NCI-H1417 (cell line): ENCODE measurements at regions not wholly inside any gene's neighbourhood (a gene's known extent, or its start where the extent isn't known, plus 50 kb on each side); places are given as distances from the start of the nearest gene placed in this dataset.
"Not testable (repeated sequence)": the region's sequence is repeated elsewhere in the genome, so short reads cannot be mapped to it uniquely, and the experiment has no call there.

Experiments used
- DNase-seq, 3 experiments: peaks; one replicate each; lab custom pipeline; 2025; lab: John Stamatoyannopoulos, UW

DNA sequence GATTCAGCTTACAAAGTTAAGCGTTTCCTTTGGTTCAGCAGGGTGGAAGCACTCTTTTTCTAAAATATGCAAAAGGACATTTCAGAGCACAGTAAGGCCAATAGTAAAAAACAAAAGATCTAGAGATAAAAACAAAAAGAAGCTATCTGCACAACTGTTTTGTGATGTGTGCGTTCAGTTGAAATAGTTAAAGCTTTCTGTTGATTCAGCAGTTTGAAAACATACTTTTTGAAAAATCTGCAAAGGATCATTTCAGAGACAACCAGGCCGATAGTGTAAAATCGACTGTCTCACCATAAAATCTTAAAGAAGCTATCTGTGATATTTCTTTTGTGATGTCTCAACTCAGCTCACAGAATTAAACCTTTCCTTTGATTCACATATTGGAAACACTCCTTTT is 300.0 kb upstream of the ALG10B start:
- DNase-seq = no peak

GRCh38 chr12:38025916-38026315 is 290.7 kb upstream of the ALG10B start:
- no peak for DNase-seq

DNA sequence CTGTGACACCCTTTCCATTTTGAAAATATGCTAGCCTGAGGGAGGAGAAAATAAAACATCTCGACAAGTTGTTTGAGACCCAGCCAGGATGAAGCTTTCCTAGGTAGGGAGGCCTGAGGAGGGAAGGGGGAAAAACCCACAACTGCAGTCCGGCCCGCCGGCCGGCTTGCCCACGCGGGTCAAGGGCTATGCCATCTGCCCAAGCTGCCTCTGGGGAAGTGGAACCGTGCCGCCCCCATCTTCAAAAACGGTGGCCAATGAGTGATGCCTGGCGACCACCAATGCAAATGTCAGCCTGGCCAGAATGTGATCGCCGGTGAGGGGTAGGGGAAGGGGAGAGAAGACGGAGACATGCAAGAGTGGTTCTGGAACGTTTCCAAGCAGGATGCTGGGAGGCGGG is 263.5 kb upstream of the ALG10B start:
- DNase-seq = no peak

- peak in 2 of 3 experiments; percentile 8 to 60 for DNase-seq
Measured at GRCh38 chr12:38053655-38054464, 262.7 kb upstream of the ALG10B start.

DNA sequence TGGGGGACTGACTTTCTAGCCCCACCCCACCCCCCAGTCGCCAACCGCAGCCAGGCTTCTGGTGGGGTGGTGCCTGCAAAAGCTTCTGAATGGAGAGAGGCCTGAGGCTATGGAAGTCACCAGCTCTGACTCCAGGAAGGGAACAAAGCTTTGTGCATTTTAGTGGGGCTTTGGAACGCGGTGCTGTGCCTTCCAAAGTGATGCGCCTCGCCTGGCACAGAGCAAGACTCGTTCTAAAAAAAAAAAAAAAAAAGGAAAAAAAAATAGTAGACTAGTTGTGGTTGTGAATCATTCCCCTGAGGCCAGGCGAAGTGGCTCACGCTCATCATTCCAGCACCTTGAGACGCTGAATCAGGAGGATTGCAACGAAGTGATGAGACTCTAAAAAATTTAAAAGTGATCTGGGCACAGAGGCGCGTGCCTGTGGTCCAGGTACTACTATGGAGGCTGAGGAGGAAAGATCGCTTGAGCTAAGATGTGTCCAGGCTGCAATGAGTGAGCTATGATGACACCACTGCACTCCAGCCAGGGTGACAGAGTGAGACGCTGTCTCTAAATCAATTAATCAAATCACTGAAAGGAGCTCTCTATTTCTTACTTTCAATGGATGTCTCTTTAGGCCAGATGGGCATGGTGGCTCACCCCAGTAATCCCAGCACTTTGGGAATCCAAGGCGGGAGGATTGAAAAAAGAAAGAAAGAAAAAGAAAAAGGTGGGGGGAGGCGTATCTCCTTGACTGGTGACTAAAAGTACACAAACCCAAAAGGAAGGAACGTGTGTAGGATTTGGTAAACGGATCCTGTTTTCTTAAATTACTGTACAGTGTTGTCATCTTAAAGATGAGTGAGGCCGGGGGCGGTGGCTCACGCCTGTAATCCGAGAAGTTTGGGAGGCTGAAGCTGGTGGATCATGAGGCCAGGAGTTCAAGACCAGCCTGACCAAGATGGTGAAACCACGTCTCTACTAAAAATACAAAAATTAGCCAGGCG is 259.6 kb upstream of the ALG10B start:
- no peak for DNase-seq

GRCh38 chr12:38099686-38100085 is 216.9 kb upstream of the ALG10B start:
- DNase-seq = no peak

DNA sequence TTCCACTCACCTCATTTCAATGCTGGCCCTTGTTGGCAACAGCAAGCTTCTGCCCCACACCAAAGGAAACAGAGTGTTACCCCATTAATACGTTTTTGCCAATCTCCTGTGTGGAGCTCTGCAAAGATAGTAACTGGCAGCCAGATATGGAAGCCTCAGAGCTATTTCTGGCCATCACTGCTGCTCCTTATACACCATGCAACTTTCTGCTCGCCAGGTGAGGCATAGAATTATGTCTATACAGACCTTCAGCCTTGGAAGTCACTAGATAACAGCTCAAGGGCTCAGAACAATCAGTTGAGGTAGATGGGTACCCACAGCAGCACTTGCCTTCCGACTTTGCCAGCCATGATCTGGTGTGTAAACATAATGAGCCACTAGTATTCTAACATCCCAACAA is 214.8 kb upstream of the ALG10B start:
- no peak for DNase-seq

GRCh38 chr12:38102197-38102596 is 214.4 kb upstream of the ALG10B start:
- DNase-seq = no peak

DNA sequence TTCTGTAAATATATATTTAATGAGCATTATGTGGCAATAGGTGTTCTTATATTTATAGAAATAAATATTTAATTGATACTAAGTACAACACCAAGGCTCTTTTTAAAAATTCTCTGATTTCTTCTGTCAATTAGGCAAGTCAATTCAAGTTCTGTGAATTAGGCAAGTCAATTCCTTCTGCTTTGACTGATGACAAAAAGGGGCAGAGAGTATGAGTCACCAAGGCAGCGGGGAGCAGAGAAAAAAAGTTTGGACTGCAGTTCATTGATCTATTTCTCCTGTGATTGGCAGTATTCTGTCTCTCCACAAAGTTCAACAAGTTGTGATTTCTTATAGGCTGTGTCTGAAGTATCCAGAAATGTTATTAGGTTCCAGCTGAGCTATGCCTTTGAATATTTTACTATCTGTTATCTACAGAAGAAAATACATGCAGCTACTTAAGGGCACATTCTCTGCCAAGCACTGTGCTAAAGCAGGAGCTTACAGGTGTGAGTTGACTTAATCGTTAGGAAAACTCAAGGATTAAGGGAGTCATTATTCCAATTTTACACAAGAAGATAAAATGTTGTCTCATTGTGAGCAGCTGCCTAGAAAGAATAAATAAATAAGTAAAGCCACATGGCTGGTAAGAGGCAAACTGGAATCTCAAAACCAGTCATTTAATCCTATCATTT is 206.4 kb upstream of the ALG10B start:
- no peak for DNase-seq

GRCh38 chr12:38113991-38114390 is 202.6 kb upstream of the ALG10B start:
- DNase-seq = no peak

GRCh38 chr12:38116968-38117367 is 199.6 kb upstream of the ALG10B start:
- no peak for DNase-seq

DNA sequence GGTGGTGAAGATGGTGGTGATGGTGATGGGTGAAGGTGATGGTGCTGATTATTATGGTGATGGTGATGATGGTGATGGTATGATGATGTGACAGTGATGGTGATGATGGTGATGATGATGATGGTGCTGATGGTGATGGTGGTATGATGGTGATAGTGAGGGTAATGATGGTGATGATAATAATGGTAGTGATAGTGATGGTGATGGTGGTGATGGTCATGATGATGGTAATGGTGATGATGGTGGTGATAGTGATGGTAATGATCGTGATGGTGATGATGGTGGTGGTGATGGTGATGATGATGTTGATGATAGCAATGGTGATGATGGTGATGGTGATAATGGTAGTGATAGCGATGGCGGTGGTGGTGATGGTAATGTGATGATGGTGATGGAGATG is 197.9 kb upstream of the ALG10B start:
- no peak for DNase-seq

DNA sequence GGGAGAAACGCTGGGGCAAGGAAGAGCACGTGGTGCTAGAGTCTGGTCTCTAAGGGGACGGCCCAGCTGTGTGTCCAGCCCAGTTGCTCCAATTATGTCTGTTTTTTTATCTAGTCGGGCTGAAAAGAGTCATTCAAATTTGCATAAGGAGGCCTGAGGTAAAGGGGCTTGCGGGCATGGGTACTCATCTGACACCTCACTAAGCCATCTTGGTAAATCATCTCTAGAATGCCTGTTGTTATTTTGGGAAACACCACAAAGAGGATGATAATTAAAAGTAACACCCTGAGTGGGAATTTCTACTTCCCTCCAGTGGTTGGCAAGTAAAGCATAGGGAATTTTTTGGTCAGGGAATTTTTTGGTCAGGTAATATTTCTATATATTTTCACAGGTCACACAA is 196.1 kb upstream of the ALG10B start:
- no peak for DNase-seq

GRCh38 chr12:38123028-38123427 is 193.5 kb upstream of the ALG10B start:
- DNase-seq = not testable (repeated sequence)

DNA sequence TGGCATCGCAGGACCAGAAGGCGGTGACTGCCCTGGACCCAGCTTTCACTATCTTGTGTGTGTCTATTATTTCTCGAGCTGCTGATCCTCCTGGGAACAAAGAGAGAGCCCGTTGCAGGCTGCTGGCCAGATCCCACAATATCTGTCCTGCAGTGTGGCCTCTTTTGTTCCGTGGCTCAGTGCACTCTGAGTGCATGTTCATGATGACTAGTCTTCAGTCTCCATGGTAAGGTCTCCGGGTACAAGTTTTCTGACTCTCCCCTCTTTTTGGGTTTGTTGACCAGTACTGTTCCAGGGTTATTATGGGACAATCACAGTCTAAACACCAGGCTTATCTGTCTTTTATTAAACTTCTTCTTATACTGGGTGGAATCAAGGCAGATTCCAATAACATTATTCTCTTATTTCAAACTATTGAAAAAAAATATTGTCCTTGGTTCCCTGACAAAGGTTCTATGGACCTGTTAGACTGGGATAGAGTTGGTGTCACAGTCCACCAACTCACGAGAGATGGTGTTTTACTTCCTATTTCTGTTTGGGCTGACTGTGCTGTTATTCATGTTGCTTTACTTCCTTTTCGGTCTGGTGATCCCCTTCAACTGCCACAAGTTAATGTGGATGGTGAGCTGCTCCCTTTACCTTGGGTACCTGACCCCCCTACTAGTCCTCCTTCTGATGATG is 192.9 kb upstream of the ALG10B start:
- no peak for DNase-seq

DNA sequence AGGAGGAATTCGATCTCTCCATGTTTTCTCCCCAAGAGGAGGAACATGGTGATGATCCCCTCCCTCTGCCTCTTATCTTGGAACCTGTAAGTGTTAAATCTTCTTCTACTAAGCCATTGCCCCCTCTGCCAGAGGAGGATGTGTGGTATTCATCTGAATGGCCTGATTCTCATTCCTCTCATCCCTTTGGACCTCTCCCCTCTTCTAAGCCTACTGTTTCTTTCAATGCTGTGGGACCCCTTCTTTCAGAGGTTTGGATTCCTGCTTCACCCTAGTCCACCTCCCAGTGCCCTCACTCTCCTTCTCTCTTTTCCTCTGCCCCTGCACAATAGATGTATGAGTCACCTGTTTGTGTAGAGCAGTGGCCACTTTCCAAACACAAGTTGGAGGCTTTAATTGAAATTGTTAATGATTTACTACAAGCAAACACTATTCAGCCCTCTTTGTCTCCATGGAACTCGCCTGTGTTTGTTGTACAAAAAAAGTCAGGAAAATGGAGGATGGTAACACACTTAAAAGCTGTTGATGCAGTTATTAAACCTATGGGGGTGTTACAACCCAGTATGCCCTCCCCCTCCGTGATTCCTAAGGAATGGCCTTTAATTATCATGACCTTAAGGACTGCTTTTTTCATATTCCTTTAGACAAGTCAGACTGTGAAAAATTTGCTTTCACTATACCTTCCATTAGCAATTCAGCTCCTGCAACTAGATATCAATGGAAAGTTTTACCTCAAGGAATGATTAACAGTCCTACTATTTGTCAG is 192.1 kb upstream of the ALG10B start:
- DNase-seq = no peak

DNA sequence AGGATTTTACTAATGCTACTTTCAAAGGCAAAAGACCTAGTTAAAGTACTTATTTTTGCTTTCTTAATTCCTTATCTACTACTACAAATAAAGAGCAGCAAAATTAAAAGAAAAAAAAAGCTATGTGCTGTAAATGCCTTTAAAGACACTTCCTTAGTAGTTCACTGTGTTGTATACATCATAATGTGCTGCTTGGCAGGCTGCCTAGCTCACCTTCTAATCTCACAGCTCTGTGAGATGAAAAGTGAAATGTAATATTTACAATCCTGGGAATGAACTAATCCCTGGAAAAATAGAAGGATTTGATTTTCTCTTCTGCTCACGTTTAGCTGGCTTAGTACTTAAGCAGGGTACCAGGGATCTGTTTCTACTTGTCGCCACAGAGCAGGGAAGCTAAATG is 184.4 kb upstream of the ALG10B start:
- DNase-seq = no peak

- no peak for DNase-seq
Measured at GRCh38 chr12:38137287-38137686, 179.3 kb upstream of the ALG10B start.

DNA sequence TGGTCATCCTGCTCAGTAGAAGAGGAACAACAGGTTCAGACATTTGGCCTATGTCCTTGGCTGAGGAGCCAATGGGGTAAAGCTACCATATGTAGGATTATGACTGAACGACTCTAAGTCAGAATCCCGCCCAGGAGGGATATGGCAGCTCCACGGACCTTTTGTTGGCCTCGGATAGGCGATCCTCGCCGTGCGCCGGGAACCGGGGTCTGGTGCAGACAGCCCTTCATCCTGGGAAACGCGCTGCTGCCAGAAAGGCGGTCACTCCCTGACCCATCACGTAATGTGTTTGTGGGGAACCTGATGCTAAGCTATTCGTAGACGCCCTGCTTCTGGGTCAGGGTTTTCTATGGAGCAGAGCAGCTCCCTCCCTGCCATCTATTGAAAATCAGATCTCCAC is 178.9 kb upstream of the ALG10B start:
- DNase-seq = no peak

DNA sequence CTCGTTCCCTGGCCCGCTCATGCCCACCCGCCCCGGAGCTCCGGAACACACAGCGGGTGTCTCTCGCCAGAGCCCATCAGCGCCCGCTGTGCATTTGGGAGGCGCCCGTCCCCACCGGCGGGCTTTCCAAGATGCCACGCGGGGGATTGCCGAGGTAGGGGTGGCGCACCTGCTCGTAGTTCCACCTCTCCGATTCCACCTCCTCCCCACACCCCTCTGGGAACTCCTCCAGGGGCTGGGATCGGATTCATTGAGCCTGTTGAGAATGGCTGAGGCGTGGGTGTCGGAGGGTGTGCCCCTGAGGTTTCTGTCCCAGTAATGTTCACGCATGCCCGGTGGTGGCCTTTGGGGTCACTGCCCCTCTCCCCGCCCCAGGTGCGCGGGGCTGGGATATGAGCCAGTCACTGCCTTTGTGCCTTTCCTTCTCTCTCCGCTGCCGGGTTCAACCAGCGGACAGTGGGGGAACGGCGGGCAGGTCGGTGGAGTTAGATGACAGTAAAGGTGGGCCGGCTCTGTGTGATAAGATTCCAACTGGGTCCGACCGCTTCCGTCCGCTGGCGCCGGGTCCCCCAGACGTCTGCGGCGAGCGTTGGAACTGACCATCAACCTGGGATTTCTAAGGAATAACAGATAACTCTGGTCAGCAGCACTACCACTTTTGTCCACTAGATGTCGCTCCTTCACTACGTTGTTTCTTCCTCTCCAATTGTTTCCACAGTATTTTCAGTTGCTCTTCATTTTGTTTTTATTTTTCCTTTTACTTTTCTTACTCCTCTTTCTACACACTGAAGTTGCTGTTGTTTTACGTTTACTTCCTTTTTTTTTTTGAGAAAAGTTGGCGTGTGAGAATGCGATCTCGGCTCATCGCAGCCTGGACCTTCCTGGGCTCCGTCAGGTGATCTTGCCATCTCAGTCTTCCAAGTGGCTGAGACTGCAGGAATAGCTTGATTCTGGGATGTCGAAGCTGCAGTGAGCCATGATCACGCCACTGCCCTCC is 178.1 kb upstream of the ALG10B start:
- peak in 2 of 3 experiments; percentile 62 to 86 for DNase-seq
